ENCODE measurements at regions not wholly inside any gene's neighbourhood (a gene's known extent, or its start where the extent isn't known, plus 50 kb on each side); places are given as distances from the start of the nearest gene placed in this dataset.
"Not testable (repeated sequence)": the region's sequence is repeated elsewhere in the genome, so short reads cannot be mapped to it uniquely, and the experiment has no call there.

DNA sequence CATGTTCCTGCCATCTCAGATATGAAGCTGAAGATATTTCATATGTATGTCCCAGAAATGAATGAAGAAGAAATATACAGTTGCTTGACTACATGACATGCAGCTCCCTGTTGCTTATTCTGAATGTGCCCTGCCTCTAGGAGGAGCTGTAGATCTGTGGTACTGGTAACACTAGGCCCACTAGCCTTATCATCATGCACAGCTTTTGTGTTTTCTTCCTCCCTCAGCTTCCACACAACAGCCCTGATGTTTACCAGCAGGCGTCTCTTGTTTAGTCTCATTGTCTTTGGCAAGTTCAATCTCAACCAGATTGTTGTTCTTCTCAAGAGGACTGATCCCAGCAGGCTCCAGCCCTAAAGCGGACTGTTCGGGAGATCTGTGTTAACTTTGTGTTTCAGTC, 104.8 kb downstream of the ATP6V0E2 start:
- not testable (repeated sequence) for TF ChIP-seq POLR2A, POLR2AphosphoS5, EP300 (IDR thresholded peaks at IDR 0.05)
- TF ChIP-seq, protein P1, sequence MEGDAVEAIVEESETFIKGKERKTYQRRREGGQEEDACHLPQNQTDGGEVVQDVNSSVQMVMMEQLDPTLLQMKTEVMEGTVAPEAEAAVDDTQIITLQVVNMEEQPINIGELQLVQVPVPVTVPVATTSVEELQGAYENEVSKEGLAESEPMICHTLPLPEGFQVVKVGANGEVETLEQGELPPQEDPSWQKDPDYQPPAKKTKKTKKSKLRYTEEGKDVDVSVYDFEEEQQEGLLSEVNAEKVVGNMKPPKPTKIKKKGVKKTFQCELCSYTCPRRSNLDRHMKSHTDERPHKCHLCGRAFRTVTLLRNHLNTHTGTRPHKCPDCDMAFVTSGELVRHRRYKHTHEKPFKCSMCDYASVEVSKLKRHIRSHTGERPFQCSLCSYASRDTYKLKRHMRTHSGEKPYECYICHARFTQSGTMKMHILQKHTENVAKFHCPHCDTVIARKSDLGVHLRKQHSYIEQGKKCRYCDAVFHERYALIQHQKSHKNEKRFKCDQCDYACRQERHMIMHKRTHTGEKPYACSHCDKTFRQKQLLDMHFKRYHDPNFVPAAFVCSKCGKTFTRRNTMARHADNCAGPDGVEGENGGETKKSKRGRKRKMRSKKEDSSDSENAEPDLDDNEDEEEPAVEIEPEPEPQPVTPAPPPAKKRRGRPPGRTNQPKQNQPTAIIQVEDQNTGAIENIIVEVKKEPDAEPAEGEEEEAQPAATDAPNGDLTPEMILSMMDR (IDR thresholded peaks at IDR 0.05), result not testable (repeated sequence)

Measured in stomach (tissue), 4 donors.